ENCODE measurements at regions not wholly inside any gene's neighbourhood (a gene's known extent, or its start where the extent isn't known, plus 50 kb on each side); places are given as distances from the start of the nearest gene placed in this dataset.

DNA sequence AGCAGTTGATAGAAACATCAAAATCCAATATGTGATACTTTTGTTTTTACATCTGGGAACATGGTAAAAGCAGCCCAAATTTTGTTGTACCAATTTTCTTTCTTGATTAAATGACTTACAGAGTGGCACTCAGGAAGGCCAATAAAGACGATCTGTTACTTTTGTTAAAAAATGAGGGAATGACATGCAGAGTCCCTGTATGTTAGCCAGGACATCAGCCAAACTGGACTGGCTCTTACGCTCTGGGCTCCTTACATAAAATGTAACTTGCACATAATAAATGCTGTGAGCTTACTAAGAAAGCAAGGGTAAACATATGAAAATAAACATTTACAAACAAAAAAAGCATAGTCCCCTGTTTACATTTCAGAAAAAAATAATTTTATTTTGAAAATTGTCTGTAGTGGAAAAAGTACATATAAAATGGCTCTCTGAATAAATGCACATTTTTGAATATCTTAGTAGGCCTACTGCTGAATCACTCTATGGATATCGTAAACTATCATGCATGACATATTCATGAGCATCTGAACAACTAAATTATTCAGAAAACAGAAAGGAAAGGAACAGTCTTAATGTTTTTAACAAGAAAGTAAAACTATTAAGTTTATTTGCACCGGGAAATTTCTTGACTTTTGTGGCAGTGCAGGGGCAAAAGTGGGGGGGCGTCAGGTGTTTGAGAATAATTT is 534.5 kb downstream of the KCTD12 start:
- H3K4me1 ChIP-seq (ENCODE audit: control insufficient read depth in 1 of 2, extremely low read depth in 1 of 2, insufficient read depth in 2 of 2, low read length in 2 of 2): no peaks in the 10 kb centered on the region

DNA sequence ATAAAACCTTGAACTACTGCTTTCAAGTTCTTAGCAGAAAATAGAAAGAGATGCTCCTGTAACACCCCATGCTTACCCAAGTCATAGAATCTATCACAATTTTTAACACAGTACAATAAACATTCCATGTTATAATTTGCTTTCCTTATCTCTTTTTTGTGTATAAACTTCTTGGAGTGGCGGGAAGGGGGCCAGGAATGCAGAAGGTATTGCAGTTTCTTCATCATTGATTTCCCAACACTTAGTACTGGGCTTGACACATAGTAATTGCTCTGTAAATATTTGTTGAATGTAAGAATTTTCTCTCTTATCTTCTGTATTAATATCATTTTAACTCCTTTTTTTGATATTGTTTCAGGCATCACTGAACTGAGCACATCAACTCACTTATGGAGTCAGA is 535.8 kb downstream of the KCTD12 start:
- ChIA-PET CTCF (no interaction called here), POLR2A (no interaction called here)
- Histone ChIP-seq H3K4me1 (ENCODE audit: control insufficient read depth in 1 of 2, extremely low read depth in 1 of 2, insufficient read depth in 2 of 2, low read length in 2 of 2) (no peaks in the 10 kb centered on the region), H3K27ac (ENCODE audit: low read length) (no peak overlapping the region), H3K36me3 (ENCODE audit: control insufficient read depth in 2 of 2, extremely low read depth in 1 of 2, insufficient read depth in 1 of 2, low read length in 1 of 2) (no peaks in the 10 kb centered on the region), H3K27me3 (replicated peaks in 1 of 2; ENCODE audit: control insufficient read depth in 2 of 2, extremely low read depth in 1 of 2, insufficient read depth in 2 of 2, low read length in 1 of 2) (no peaks in the 10 kb centered on the region), H3K4me3 (ENCODE audit: control insufficient read depth in 1 of 2, extremely low read depth in 1 of 2, low read length in 1 of 2) (no peak overlapping the region), H3K9me3 (no peaks in the 10 kb centered on the region)
- ATAC-seq (replicated peaks in 1 of 4): no peak
- no peaks in the 10 kb centered on the region for H3K27me3 Mint-ChIP-seq
- WGBS (ENCODE audit: insufficient coverage): no CpG with 5 or more reads among the region's 1 CpG
- no peak overlapping the region for H3K4me3 Mint-ChIP-seq
- no peak overlapping the region for H3K27ac Mint-ChIP-seq
- no peaks in the 10 kb centered on the region for H3K36me3 Mint-ChIP-seq
- no peak for DNase-seq
- no peaks in the 10 kb centered on the region for H3K4me1 Mint-ChIP-seq
- H3K9me3 Mint-ChIP-seq: peaks cover 0 to 3% (median 0%) of the 10 kb centered on the region in 3 donors

More for the DNA sequence above, 534.5 kb downstream of the KCTD12 start:
- Histone ChIP-seq H3K4me3 (ENCODE audit: control insufficient read depth in 1 of 2, extremely low read depth in 1 of 2, low read length in 1 of 2) (no peak overlapping the region), H3K9me3 (no peaks in the 10 kb centered on the region), H3K27ac (ENCODE audit: low read length) (no peak overlapping the region), H3K27me3 (replicated peaks in 1 of 2; ENCODE audit: control insufficient read depth in 2 of 2, extremely low read depth in 1 of 2, insufficient read depth in 2 of 2, low read length in 1 of 2) (no peaks in the 10 kb centered on the region), H3K36me3 (ENCODE audit: control insufficient read depth in 2 of 2, extremely low read depth in 1 of 2, insufficient read depth in 1 of 2, low read length in 1 of 2) (no peaks in the 10 kb centered on the region)
- H3K9me3 Mint-ChIP-seq: peaks cover 0 to 3% (median 0%) of the 10 kb centered on the region in 3 donors
- H3K27ac Mint-ChIP-seq: no peak overlapping the region
- no CpG with 5 or more reads among the region's 5 CpGs for WGBS (ENCODE audit: insufficient coverage)
- H3K36me3 Mint-ChIP-seq: no peaks in the 10 kb centered on the region
- H3K27me3 Mint-ChIP-seq: no peaks in the 10 kb centered on the region
- POLR2A ChIA-PET: no interaction called here
- ATAC-seq (replicated peaks in 1 of 4): no peak
- CTCF ChIA-PET: no interaction called here
- no peaks in the 10 kb centered on the region for H3K4me1 Mint-ChIP-seq
- no peak overlapping the region for H3K4me3 Mint-ChIP-seq
- DNase-seq: no peak

DNA sequence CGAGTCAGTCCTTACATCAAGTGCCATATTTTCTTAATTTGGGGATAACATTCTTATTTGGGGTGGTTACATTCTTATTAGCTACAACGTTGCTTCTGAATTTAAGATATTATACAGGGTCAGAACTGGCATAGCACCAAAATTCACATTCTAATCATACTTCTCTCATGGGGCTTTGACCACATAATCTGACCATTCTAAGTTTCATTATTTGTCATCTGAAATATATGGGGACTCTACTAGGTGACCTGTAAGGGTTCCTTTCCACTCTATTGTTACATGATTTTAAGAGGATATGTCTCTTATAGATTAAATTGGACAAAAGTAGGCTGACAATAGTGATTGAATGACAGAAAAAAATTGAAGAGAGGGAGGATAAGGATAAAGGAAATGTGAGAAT is 536.5 kb downstream of the KCTD12 start:
- H3K36me3 ChIP-seq (ENCODE audit: control insufficient read depth in 2 of 2, extremely low read depth in 1 of 2, insufficient read depth in 1 of 2, low read length in 1 of 2): no peaks in the 10 kb centered on the region
- no peaks in the 10 kb centered on the region for H3K36me3 Mint-ChIP-seq
- H3K4me3 ChIP-seq (ENCODE audit: control insufficient read depth in 1 of 2, extremely low read depth in 1 of 2, low read length in 1 of 2): no peak overlapping the region
- H3K9me3 ChIP-seq: no peaks in the 10 kb centered on the region
- no CpG with 5 or more reads among the region's 2 CpGs for WGBS (ENCODE audit: insufficient coverage)
- no peaks in the 10 kb centered on the region for H3K27me3 Mint-ChIP-seq
- POLR2A ChIA-PET: no interaction called here
- no peak overlapping the region for H3K27ac Mint-ChIP-seq
- no peaks in the 10 kb centered on the region for H3K27me3 ChIP-seq (replicated peaks in 1 of 2; ENCODE audit: control insufficient read depth in 2 of 2, extremely low read depth in 1 of 2, insufficient read depth in 2 of 2, low read length in 1 of 2)
- CTCF ChIA-PET: no interaction called here
- no peak for DNase-seq
- H3K4me1 ChIP-seq (ENCODE audit: control insufficient read depth in 1 of 2, extremely low read depth in 1 of 2, insufficient read depth in 2 of 2, low read length in 2 of 2): no peaks in the 10 kb centered on the region
- no peaks in the 10 kb centered on the region for H3K4me1 Mint-ChIP-seq
- H3K9me3 Mint-ChIP-seq: peaks cover 0 to 3% (median 0%) of the 10 kb centered on the region in 3 donors
- no peak for ATAC-seq (replicated peaks in 1 of 4)
- H3K27ac ChIP-seq (ENCODE audit: low read length): no peak overlapping the region
- H3K4me3 Mint-ChIP-seq: no peak overlapping the region

DNA sequence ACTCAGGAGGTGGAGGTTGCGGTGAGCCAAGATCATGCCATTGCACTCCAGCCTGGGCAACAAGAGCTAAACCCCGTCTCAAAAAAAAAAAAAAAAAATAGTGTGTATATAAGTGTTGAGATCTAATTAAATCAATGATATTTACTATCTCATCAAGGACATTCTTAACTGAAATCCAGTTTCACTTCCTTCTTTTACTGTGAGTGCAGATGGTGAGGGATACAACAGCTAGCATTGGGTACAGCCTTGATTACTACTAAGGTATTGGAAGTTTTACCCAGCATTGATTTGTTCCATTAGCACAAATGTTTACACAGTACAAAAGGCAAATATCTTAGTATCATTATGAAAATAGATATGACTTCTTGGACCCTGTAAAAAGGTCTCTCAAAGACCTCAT is 546.6 kb downstream of the KCTD12 start:
- ChIA-PET POLR2A (no interaction called here), CTCF (interaction anchor here in 1 of 2 donors (0.9 kb wide), 1 partner anchor 529 kb away, joined by 4 read pairs; no protein-coding TSS in a partner anchor)
- Mint-ChIP-seq H3K9me3 (peaks cover 0 to 6% (median 0%) of the 10 kb centered on the region in 3 donors), H3K4me1 (no peaks in the 10 kb centered on the region), H3K36me3 (no peaks in the 10 kb centered on the region), H3K27me3 (no peaks in the 10 kb centered on the region), H3K4me3 (no peak overlapping the region), H3K27ac (no peak overlapping the region)
- DNase-seq (no peak), ATAC-seq (replicated peaks in 1 of 4) (no peak)
- Histone ChIP-seq H3K27me3 (replicated peaks in 1 of 2; ENCODE audit: control insufficient read depth in 2 of 2, extremely low read depth in 1 of 2, insufficient read depth in 2 of 2, low read length in 1 of 2) (no peaks in the 10 kb centered on the region), H3K36me3 (ENCODE audit: control insufficient read depth in 2 of 2, extremely low read depth in 1 of 2, insufficient read depth in 1 of 2, low read length in 1 of 2) (no peaks in the 10 kb centered on the region), H3K9me3 (no peaks in the 10 kb centered on the region), H3K4me1 (ENCODE audit: control insufficient read depth in 1 of 2, extremely low read depth in 1 of 2, insufficient read depth in 2 of 2, low read length in 2 of 2) (no peaks in the 10 kb centered on the region), H3K27ac (ENCODE audit: low read length) (no peak overlapping the region), H3K4me3 (ENCODE audit: control insufficient read depth in 1 of 2, extremely low read depth in 1 of 2, low read length in 1 of 2) (no peak overlapping the region)
- WGBS (ENCODE audit: insufficient coverage): no CpG with 5 or more reads among the region's 2 CpGs

DNA sequence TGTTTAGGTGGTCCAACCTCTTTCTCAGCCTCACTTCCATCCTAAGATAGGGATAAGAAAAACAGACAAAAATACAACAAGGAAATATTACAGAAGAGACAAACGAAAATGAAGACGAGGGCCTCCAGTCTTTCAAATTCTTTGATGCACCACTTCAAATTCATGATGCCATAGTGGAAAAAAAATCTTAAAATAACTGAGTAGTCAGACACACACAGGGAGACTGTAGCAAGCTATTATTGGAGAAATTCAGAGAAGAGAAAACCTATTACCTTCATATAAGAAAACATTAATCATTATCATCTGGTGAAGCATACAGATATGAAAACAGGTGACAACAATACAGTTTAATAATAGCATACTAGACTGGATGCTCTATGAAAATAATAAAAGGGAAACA is 548.2 kb downstream of the KCTD12 start:
- no peaks in the 10 kb centered on the region for H3K9me3 Mint-ChIP-seq
- DNase-seq: no peak
- no peak overlapping the region for H3K27ac Mint-ChIP-seq
- no peak for ATAC-seq (replicated peaks in 1 of 4)
- no peaks in the 10 kb centered on the region for H3K9me3 ChIP-seq
- ChIA-PET POLR2A (no interaction called here), CTCF (no interaction called here)
- H3K4me3 Mint-ChIP-seq: no peak overlapping the region
- no peaks in the 10 kb centered on the region for H3K36me3 ChIP-seq (ENCODE audit: control insufficient read depth in 2 of 2, extremely low read depth in 1 of 2, insufficient read depth in 1 of 2, low read length in 1 of 2)
- H3K27me3 ChIP-seq (replicated peaks in 1 of 2; ENCODE audit: control insufficient read depth in 2 of 2, extremely low read depth in 1 of 2, insufficient read depth in 2 of 2, low read length in 1 of 2): no peaks in the 10 kb centered on the region
- H3K4me3 ChIP-seq (ENCODE audit: control insufficient read depth in 1 of 2, extremely low read depth in 1 of 2, low read length in 1 of 2): no peak overlapping the region
- no peaks in the 10 kb centered on the region for H3K36me3 Mint-ChIP-seq
- no peaks in the 10 kb centered on the region for H3K4me1 Mint-ChIP-seq
- H3K4me1 ChIP-seq (ENCODE audit: control insufficient read depth in 1 of 2, extremely low read depth in 1 of 2, insufficient read depth in 2 of 2, low read length in 2 of 2): no peaks in the 10 kb centered on the region
- H3K27ac ChIP-seq (ENCODE audit: low read length): no peak overlapping the region
- WGBS (ENCODE audit: insufficient coverage): no CpG with 5 or more reads among the region's 2 CpGs
- H3K27me3 Mint-ChIP-seq: no peaks in the 10 kb centered on the region

DNA sequence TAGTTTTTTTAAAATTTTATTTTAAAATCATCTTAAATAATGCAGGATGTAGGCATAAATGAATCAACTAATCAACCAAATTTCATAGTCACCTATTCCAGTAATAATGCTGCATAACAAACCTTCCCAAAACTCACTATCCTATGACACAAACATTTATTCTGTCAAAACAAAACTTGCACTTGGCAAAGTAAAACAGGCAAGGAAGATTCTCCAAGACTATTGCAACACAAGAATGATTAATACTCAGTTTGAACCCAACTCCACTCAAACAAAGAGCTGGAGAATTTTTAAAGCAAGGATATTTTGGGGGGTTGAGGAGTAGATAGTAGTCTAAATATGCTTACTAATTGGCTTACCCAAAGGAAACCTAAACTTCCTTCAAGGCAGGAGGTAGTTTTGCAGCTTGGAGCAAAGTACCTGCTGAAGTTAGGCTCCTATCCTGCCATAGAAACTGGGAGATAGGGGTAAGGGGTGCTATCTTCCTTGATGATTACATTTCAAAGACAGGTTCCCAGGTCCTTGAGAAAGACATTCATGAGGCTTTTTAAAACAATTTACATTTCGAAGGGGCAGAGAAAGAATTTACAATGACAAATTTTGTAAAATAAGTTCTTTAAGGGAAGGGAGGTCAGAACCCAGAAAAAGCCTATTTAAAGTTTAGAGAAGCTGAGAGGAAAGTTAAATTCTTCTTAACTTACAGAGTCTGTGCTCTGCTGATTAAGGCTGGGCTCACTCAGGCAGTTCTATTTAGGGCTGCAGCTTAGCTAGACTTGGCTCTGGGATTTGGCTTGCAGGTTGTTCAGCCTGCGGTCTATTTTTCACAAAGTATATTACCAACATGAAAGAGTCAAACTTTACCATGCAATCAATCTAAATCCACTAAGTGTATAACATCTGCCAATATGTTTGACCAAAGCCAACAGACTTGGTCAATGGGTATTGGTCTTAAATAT is 549.0 kb downstream of the KCTD12 start:
- Histone ChIP-seq H3K4me1 (ENCODE audit: control insufficient read depth in 1 of 2, extremely low read depth in 1 of 2, insufficient read depth in 2 of 2, low read length in 2 of 2) (no peaks in the 10 kb centered on the region), H3K4me3 (ENCODE audit: control insufficient read depth in 1 of 2, extremely low read depth in 1 of 2, low read length in 1 of 2) (no peak overlapping the region), H3K27me3 (replicated peaks in 1 of 2; ENCODE audit: control insufficient read depth in 2 of 2, extremely low read depth in 1 of 2, insufficient read depth in 2 of 2, low read length in 1 of 2) (no peaks in the 10 kb centered on the region), H3K9me3 (no peaks in the 10 kb centered on the region), H3K36me3 (ENCODE audit: control insufficient read depth in 2 of 2, extremely low read depth in 1 of 2, insufficient read depth in 1 of 2, low read length in 1 of 2) (no peaks in the 10 kb centered on the region), H3K27ac (ENCODE audit: low read length) (no peak overlapping the region)
- no peaks in the 10 kb centered on the region for H3K36me3 Mint-ChIP-seq
- no peak overlapping the region for H3K4me3 Mint-ChIP-seq
- CTCF ChIA-PET: interaction anchor here in 1 of 2 donors (0.7 kb wide), 1 partner anchor 1400 kb away, joined by 3 read pairs; no protein-coding TSS in a partner anchor
- no peaks in the 10 kb centered on the region for H3K9me3 Mint-ChIP-seq
- POLR2A ChIA-PET: no interaction called here
- no peak overlapping the region for H3K27ac Mint-ChIP-seq
- no peak for DNase-seq
- WGBS (ENCODE audit: insufficient coverage): no CpG with 5 or more reads among the region's 2 CpGs
- ATAC-seq (replicated peaks in 1 of 4): no peak
- no peaks in the 10 kb centered on the region for H3K4me1 Mint-ChIP-seq
- H3K27me3 Mint-ChIP-seq: no peaks in the 10 kb centered on the region
